Skeletal muscle satellite cell (primary cell): ENCODE measurements at regions not wholly inside any gene's neighbourhood (a gene's known extent, or its start where the extent isn't known, plus 50 kb on each side); places are given as distances from the start of the nearest gene placed in this dataset.
A peak's percentile ranks its signal among the peaks of the same experiment; 100 is the strongest.

ENCODE experiments used
- H3K27me3 ChIP-seq: 2 replicates; pipeline ENCODE4 v1.7.0; 2013; ENCODE audit warnings: low read length; ENCODE audit not compliant: control insufficient read depth, insufficient read depth
- H3K36me3 ChIP-seq: 2 replicates; pipeline ENCODE4 v1.7.0; 2013; ENCODE audit warnings: mild to moderate bottlenecking, control low read depth, low read length; ENCODE audit not compliant: insufficient read depth
- H3K4me1 ChIP-seq: 2 replicates; pipeline ENCODE4 v1.7.0; 2013; ENCODE audit warnings: low read length; ENCODE audit not compliant: control insufficient read depth, insufficient read depth
- H3K4me2 ChIP-seq: 2 replicates; pipeline ENCODE4 v1.7.0; 2013; ENCODE audit warnings: mild to moderate bottlenecking, low read length
- H3K4me3 ChIP-seq: 2 replicates; pipeline ENCODE4 v1.7.0; 2013; ENCODE audit warnings: low read length
- H3K9ac ChIP-seq: 2 replicates; pipeline ENCODE4 v1.7.0; 2013; ENCODE audit warnings: mild to moderate bottlenecking, low read depth, low read length, moderate library complexity
- H3K9me3 ChIP-seq: replicated peaks from 2 replicates; pipeline ENCODE4 v1.7.0; 2013; ENCODE audit warnings: mild to moderate bottlenecking, control low read depth, low read length

DNA sequence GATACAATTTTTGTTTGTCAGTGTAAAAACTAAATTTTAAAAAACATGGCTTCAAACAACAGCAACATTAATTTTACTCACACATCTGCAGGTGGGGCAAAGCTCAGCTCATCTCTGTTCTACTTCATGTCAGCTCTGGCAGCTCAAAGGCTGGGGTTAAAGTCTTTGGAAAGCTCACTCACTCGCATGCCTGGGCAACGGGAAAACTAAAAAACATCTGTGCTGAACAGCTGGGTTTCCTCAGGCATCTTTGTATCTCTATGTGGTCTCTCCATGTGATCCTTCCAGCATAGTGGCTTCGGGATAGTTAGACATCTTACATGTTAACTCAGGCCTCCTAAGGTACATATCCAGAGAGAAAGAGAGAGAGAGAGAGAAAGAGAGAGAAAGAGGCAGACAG lies 499.6 kb downstream of the RFPL4B start:
- no peak overlapping the region for H3K4me2 ChIP-seq
- H3K27me3 ChIP-seq = no peaks in the 10 kb centered on the region
- no peak overlapping the region for H3K9ac ChIP-seq
- H3K4me1 ChIP-seq = no peaks in the 10 kb centered on the region
- H3K9me3 ChIP-seq = no peaks in the 10 kb centered on the region
- H3K4me3 ChIP-seq = no peak overlapping the region
- H3K36me3 ChIP-seq = no peaks in the 10 kb centered on the region

GRCh38 chr6:112851146-112851545 lies 504.0 kb downstream of the RFPL4B start:
- Histone ChIP-seq H3K36me3 (no peaks in the 10 kb centered on the region), H3K4me1 (no peaks in the 10 kb centered on the region), H3K9me3 (no peaks in the 10 kb centered on the region), H3K4me3 (no peak overlapping the region), H3K4me2 (no peak overlapping the region), H3K27me3 (no peaks in the 10 kb centered on the region), H3K9ac (no peak overlapping the region)

DNA sequence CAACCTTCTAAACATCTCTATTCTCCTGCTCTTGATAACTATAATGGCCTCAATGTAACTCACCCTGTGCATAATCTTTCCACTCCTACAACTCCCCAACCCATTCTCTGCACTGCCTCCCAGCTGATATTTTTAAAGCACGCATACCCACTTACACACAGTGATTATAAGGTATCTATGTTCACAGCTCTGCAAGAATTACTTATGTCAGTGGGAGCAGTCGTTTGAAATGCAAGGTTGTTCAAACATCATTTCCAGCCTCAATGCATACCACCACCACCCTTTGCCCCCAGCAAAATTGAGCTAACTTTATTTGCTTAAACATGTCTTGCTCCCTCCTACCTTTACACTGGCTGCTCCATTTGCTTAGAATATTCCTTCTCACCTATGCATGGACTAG lies 506.0 kb downstream of the RFPL4B start:
- H3K4me2 ChIP-seq = no peak overlapping the region
- H3K4me1 ChIP-seq = no peaks in the 10 kb centered on the region
- H3K36me3 ChIP-seq = no peaks in the 10 kb centered on the region
- H3K4me3 ChIP-seq = no peak overlapping the region
- no peaks in the 10 kb centered on the region for H3K27me3 ChIP-seq
- no peaks in the 10 kb centered on the region for H3K9me3 ChIP-seq
- no peak overlapping the region for H3K9ac ChIP-seq

DNA sequence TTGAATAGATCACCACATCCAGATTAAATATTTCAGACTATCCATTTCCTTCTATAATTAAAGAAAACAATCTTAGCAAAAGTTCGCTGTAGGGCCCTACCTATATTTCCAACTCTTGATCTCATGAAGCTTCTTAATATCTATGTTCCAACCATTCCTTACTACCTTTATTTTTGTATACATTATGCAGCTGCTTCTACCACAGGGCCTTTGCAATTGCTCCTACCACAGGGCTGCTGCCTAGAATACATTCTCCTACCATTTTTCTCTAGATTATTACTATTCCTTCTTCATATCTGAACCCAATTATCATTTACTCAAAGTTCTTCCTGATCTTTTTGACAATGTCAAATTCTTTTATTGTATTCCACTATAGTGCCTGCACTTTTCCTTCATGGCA lies 516.6 kb downstream of the RFPL4B start:
- no peaks in the 10 kb centered on the region for H3K27me3 ChIP-seq
- no peak overlapping the region for H3K4me3 ChIP-seq
- no peak overlapping the region for H3K9ac ChIP-seq
- no peak overlapping the region for H3K4me2 ChIP-seq
- H3K36me3 ChIP-seq = no peaks in the 10 kb centered on the region
- H3K4me1 ChIP-seq = no peaks in the 10 kb centered on the region
- no peaks in the 10 kb centered on the region for H3K9me3 ChIP-seq

DNA sequence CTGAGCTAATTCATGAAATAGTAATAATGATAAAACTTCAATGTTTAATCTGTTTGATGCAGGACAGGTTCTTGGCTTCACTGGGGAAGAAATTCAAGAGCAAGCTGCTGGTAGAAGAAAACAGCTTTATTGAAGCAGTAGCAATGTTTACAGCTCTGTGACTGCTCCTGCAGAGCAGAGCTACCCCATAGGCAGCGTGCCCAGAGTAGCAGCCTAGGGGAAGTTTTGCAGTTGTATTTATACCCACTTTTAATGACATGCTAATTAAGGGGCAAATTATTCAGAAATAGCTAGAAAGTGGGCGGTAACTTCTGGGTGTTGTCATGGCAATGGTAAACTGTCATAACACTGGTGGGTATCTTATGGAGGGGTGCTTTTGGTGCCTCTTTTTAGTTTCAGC lies 518.0 kb downstream of the RFPL4B start:
- Histone ChIP-seq H3K4me3 (no peak overlapping the region), H3K9ac (no peak overlapping the region), H3K9me3 (no peaks in the 10 kb centered on the region), H3K36me3 (no peaks in the 10 kb centered on the region), H3K27me3 (no peaks in the 10 kb centered on the region), H3K4me1 (no peaks in the 10 kb centered on the region), H3K4me2 (no peak overlapping the region)

DNA sequence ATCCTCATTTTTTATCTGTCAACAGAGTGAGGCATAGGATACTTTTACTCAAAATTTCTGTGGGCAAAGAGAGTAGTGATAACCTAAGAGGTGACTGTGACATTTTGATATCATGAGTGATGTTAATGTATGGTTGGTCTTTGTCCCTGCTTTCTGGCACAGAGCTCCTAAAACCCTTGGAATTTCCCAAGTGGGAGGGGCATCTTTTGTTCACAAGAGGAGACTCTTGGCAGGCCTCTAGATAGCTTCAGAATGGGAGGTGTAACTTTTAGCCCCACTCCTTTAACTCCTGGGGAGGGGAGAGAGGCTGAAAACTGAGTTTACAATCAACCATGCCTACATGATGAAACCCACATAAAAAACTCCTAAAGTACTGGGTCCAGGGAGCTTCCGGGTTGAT lies 527.8 kb downstream of the RFPL4B start:
- no peaks in the 10 kb centered on the region for H3K9me3 ChIP-seq
- no peak overlapping the region for H3K4me2 ChIP-seq
- no peak overlapping the region for H3K4me3 ChIP-seq
- H3K4me1 ChIP-seq = peaks cover 15% of the 10 kb centered on the region
- no peak overlapping the region for H3K9ac ChIP-seq
- H3K27me3 ChIP-seq = no peaks in the 10 kb centered on the region
- H3K36me3 ChIP-seq = no peaks in the 10 kb centered on the region

DNA sequence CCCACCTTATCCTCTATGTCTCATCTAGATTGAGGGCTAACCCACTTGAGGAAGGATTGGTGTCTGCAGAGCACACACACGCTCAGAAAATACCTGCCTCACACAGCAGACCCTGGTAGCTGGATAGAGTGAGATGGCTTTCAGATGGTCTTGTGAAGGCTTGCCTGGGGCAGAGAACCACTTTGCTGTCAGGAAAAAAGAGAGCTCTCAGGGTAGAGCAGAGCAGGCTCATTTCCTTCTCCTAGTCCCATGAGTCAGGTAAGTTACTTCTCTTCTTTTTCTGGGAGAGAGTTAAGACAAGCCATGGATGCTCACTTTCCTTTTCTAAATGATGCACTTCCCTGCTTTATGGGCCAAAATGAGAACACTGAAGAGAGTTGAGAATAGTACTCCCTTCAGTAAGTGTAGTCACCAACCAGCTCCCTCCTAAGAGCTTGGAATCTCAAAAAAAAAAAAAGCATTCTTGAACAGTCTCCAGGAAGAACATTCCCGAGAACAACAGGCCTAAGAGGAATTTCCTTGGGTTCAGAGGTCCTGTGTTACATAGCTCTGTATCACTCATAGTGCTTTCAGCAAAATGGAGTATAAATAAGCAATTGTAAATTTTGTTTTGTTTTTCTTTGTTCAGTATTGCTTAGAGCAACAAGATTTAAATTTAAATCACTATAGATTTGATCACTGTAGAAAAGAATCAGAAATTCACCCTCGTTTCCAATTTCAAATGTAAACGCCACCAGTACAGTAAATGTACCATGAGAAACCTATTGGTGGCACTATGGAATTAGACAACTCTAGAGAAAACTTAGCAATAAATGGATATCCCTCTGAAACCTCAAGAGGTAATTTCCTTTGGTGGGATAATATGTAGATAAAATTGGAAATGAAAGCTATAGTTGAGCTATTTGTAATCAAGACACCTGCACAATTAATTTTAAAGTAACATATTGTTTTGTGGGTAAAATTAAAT lies 530.3 kb downstream of the RFPL4B start:
- Histone ChIP-seq H3K4me2 (peak overlapping the region; percentile 40), H3K36me3 (no peaks in the 10 kb centered on the region), H3K4me1 (peaks cover 22% of the 10 kb centered on the region), H3K27me3 (no peaks in the 10 kb centered on the region), H3K4me3 (no peak overlapping the region), H3K9me3 (no peaks in the 10 kb centered on the region), H3K9ac (peak overlapping the region; percentile 8)

- Histone ChIP-seq H3K9me3 (no peaks in the 10 kb centered on the region), H3K27me3 (no peaks in the 10 kb centered on the region), H3K4me3 (no peak overlapping the region), H3K4me1 (peaks cover 28% of the 10 kb centered on the region), H3K9ac (no peak overlapping the region), H3K36me3 (no peaks in the 10 kb centered on the region), H3K4me2 (no peak overlapping the region)
Observed at GRCh38 chr6:112879920-112880413, 532.8 kb downstream of the RFPL4B start.

DNA sequence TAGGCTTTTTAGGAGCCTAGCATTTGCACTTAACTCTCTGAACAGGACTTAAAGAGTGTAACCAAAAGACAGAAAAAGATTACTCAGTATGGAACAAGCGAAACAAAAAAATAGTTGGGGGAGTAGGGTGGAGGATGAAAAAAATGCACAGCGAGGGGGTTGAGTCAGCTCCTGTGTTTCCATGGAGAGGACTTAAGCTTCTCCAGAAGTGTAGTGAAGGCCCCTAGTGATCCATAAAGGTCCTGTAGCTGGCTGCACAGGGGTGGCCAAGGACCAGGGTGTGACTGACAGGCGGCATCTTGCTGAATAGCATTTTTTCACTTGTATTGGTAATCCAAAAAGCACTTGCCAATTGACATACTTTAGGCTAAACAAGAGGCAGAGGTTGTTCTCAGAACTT lies 533.9 kb downstream of the RFPL4B start:
- Histone ChIP-seq H3K4me3 (no peak overlapping the region), H3K36me3 (no peaks in the 10 kb centered on the region), H3K4me2 (no peak overlapping the region), H3K4me1 (peaks cover 28% of the 10 kb centered on the region), H3K9ac (no peak overlapping the region), H3K27me3 (no peaks in the 10 kb centered on the region), H3K9me3 (no peaks in the 10 kb centered on the region)

DNA sequence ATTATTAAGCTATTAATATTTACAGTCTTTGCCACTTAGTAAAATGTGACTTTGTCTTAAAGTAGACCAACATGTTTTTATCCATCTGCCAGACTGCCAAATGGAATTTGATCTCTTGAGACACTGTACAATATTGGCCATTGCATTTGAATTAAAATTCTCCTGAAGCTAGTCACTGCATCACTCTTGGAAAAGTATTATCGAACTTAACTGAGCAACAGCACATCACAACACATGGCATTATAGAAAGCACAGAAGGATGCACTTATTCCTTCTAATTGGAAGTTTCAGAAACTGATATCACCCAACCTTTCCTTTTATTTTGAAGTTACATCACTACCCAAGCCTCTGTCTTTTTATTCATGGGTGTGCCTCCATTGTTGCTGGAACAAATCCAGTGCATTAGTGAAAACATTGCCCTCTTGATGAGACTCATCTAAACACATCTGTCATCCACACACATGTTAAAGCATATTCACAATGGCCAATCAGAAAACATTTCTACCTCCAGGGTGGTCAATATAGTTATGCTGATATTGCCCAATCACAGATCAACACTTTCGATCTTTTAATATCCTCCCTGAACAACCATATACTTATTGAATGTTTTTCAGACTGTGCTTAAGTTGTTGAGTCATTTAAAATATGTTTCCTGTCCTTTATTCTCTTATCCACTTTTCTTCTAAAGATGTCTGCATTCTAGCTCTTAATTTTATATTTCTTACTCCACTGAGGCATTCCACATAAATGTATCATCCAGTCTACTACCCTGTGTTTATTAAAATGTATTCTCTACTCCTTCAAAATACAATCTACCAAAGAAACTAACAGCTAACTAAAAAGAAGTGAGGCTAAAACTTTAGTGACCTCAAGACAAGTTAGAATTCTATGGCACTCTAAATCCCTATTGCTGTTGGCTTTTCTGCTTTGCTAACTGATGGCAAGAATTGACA lies 535.0 kb downstream of the RFPL4B start:
- peaks cover 23% of the 10 kb centered on the region for H3K4me1 ChIP-seq

GRCh38 chr6:112883095-112883494 lies 536.0 kb downstream of the RFPL4B start:
- Histone ChIP-seq H3K4me1 (peaks cover 16% of the 10 kb centered on the region), H3K36me3 (no peaks in the 10 kb centered on the region), H3K27me3 (no peaks in the 10 kb centered on the region), H3K9ac (no peak overlapping the region), H3K4me3 (no peak overlapping the region), H3K4me2 (no peak overlapping the region), H3K9me3 (no peaks in the 10 kb centered on the region)

More for the DNA sequence above, 535.0 kb downstream of the RFPL4B start:
- Histone ChIP-seq H3K9me3 (no peaks in the 10 kb centered on the region), H3K27me3 (no peaks in the 10 kb centered on the region), H3K4me2 (peak overlapping the region; percentile 10), H3K9ac (no peak overlapping the region), H3K4me3 (no peak overlapping the region), H3K36me3 (no peaks in the 10 kb centered on the region)
